Suprapubic skin (tissue), 4 donors: ENCODE measurements at regions not wholly inside any gene's neighbourhood (a gene's known extent, or its start where the extent isn't known, plus 50 kb on each side); places are given as distances from the start of the nearest gene placed in this dataset.

ENCODE experiments used
- EP300 ChIP-seq: sonication (generic); formaldehyde crosslinking; IDR thresholded peaks from one replicate; pipeline ENCODE4 v1.6.1; 2017; ENCODE audit warnings: antibody characterized with exemption
- POLR2AphosphoS5 ChIP-seq, 3 donors: sonication (generic); formaldehyde crosslinking; IDR thresholded peaks; one replicate each; pipeline ENCODE4 v1.6.1; 2017; ENCODE audit warnings: antibody characterized with exemption in 3 of 3
- TF ChIP-seq, protein P1 (sequence below), 2 donors: fragments of 200-600 bp in 1 of 2; fragments of 450-650 bp in 1 of 2; sonication (generic) in 1 of 2; IDR thresholded peaks; one replicate each; pipeline ENCODE4 v1.5.1; 2016 to 2019; ENCODE audit warnings: antibody characterized with exemption in 2 of 2, mild to moderate bottlenecking in 1 of 2, moderate library complexity in 1 of 2

GRCh38 chr4:4694827-4695226 lies 153.0 kb upstream of the STX18 start:
- TF ChIP-seq, protein P1, sequence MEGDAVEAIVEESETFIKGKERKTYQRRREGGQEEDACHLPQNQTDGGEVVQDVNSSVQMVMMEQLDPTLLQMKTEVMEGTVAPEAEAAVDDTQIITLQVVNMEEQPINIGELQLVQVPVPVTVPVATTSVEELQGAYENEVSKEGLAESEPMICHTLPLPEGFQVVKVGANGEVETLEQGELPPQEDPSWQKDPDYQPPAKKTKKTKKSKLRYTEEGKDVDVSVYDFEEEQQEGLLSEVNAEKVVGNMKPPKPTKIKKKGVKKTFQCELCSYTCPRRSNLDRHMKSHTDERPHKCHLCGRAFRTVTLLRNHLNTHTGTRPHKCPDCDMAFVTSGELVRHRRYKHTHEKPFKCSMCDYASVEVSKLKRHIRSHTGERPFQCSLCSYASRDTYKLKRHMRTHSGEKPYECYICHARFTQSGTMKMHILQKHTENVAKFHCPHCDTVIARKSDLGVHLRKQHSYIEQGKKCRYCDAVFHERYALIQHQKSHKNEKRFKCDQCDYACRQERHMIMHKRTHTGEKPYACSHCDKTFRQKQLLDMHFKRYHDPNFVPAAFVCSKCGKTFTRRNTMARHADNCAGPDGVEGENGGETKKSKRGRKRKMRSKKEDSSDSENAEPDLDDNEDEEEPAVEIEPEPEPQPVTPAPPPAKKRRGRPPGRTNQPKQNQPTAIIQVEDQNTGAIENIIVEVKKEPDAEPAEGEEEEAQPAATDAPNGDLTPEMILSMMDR (IDR thresholded peaks at IDR 0.05), result no peak
- TF ChIP-seq POLR2AphosphoS5 (IDR thresholded peaks at IDR 0.05) (no peak), EP300 (no peak)
